Endothelial cell of hepatic sinusoid (primary cell): ENCODE measurements at regions not wholly inside any gene's neighbourhood (a gene's known extent, or its start where the extent isn't known, plus 50 kb on each side); places are given as distances from the start of the nearest gene placed in this dataset.
"Not testable (repeated sequence)": the region's sequence is repeated elsewhere in the genome, so short reads cannot be mapped to it uniquely, and the experiment has no call there.

ENCODE experiments used
- in situ Hi-C: cut with HindIII; loops from 2 replicates; pipeline ENCODE4 v1.10.0; 2017; ENCODE audit warnings: low sequenced_read_pairs

DNA sequence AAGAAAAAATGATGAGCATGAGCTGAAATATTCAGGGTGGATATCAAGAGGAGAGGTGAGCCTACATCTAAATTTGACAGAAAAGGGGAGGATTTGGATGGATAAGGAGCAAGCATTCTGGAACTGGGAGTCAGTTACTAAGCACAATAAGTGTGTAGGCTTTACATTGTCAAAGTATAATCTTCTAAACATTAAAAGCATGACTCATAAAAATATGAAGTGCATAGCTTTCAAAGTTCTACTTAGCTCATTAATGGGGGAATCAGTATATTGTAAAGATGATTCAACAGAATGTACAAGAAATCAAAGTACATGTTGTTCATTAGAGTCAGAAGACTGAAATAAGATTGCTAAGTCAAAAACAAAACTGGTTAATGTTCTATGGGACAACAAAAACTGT, 248.0 kb upstream of the GAS1 start:
- in situ Hi-C loops = no loop called here

DNA sequence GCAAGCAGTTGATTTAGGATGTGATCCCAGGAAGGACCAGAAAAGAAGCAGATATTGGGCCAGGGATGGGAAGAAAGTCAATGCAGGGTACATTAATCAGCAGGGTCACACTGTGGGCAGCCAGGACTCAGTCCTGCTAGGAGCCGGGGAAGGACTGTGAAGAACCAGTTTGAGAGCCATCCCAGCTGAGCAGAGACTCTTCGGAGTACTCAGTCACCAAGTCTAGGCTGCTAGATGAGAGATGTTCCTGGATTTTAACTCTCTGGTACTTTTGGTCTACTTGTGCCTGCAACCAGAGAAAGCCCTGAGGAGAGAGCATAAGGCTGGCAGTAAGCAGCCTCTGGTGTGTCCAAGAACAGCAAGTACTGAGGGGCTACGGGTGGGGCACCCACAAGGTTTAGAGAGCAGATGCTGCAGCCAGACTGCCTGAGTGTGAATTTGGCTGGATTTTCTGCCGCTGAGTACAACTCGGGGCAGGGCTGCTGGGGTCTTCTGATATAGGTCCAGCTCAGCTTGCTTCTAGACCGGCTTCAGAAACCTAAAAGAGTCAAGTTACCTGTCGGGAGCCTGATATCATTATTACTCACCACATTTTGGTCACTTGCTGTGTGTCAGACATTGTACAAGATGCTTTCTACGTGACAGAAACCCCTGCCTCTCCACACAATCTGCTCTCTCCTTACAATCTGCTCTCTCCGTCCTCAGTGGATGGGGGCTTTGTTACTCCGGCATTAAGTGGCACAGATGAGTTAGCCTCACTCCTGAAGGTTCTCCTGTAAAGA, 250.2 kb upstream of the GAS1 start:
- in situ Hi-C loops = no loop called here

DNA sequence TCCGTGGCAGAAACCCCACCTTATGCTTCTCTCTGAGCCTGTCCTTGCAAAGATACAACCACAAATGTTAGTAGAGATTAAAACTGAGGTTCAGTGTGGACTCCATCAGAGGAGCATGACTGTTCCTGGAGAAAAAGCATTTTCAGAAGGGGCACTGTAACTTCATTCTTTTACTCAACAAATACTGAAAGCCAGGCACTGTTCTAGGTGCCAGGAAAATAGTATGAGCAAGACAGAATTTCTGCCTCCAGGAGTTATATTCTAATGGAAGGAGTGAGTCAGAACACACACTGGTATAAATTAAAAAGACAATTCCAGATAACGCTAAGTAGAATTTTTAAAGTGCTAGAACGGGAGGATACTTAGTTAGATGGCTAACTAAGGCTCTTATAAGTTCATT, 251.4 kb upstream of the GAS1 start:
- in situ Hi-C loops = no loop called here

DNA sequence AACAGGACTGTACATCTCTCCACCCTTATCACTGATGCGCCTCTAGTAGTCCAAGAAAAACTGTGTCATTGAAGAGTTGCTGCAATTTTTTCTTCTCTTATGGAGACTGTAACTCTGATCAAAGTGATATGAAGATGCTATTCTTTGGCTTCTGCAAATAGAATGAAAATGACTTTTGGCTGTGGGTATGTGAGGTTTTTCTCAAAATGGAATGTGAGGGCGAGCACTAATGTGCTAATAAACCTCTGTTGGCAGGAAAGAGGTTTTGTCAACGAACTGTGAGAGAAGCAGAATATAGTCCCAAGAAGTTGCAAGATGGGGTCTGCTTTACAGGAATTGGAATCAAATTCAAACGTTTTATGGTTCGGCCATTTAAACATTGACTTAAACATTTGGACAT, 252.0 kb upstream of the GAS1 start:
- in situ Hi-C loops = no loop called here

DNA sequence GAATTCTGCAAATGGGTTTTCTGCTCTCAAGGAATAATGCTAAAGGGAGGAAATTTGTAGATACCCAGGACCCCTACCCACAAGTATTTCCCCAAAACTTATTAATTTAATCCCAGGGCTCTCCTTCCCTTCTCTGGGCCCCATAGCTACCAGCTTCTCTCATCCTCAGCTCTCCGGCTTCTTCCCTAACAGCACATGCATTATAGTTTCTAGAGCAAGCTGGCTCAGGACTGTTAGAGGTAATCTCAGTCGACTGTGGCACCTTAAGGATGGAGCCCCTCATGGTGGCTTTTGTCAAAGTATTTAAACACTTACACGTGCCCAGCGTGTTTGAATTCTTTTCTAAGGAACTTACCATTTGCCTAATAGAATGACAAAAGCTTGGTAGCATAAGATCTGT, 252.5 kb upstream of the GAS1 start:
- in situ Hi-C loops = loop anchor here (5.0 kb wide), 1 partner anchor 53 kb away; no protein-coding TSS in a partner anchor

DNA sequence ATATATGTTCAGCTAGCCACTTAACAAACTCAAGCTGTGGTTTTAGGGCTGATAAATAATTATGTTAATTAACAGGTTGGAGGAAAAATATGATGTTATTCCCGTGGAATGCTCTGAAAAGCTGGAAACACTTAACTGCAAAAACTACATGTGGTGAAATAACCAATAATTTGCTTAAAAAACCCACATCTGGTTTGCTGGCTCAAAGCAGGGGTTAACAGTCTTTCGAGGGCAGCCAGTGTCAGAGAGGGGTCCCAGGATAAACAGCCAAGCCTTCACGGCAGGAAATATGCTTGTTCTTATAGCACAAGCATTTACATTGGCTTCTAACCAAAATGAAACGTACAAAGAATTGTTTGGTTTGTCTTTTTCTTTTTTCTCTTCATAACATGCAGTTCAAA, 254.0 kb upstream of the GAS1 start:
- in situ Hi-C loops = loop anchor here (5.0 kb wide), 1 partner anchor 51 kb away; no protein-coding TSS in a partner anchor

DNA sequence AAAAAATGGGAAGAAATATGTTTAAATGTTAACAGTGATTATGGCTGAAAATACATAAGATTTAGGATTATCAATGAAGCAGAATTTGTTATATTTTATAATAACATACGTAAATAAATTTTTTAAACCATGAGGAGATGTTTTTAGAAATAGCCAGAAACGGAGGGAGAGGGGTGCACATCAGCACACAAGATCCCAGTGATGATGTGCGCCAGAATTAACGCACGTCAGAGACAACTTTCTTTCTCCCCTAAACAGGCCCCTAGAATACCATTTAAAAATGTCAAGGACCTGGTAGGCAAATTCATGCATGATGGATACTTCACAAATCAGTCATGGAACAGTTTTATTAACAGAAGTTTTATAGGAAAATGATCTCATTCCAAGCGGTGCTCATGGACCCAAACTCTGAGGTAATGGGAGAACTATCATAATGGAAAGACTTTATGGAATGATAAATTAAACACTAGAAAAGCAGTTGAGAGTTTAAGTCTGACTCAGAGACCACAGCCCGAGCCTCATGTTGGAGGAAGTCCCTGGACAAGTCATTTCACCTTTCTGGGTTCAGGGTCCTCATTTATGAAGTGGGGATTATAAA, 258.9 kb upstream of the GAS1 start:
- in situ Hi-C loops = no loop called here

DNA sequence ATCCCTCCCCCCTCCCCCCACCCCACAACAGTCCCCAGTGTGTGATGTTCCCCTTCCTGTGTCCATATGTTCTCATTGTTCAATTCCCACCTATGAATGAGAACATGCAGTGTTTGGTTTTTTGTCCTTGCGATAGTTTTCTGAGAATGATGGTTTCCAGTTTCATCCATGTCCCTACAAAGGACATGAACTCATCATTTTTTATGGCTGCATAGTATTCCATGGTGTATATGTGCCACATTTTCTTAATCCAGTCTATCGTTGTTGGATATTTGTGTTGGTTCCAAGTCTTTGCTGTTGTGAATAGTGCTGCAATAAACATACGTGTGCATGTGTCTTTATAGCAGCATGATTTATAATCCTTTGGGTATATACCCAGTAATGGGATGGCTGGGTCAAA, 263.4 kb upstream of the GAS1 start:
- in situ Hi-C loops = not testable (repeated sequence)

DNA sequence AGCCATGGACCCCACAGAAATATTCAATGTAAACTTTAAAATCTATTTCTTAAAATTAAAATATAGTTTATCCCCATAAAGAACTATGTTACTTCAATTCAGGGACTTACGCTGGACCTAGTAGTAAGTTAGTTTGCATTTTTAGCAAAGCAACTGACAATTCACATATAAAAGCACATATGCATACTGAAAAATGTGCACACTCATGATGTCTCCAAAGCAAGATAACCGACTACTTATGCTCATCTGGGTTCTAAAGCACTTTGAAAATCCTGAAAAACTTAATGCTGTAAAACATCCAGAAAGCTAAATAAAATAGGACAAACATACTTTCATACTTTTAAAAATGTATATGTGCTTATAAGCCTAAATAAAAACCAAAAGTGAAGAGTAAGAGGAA, 264.4 kb upstream of the GAS1 start:
- in situ Hi-C loops = no loop called here

DNA sequence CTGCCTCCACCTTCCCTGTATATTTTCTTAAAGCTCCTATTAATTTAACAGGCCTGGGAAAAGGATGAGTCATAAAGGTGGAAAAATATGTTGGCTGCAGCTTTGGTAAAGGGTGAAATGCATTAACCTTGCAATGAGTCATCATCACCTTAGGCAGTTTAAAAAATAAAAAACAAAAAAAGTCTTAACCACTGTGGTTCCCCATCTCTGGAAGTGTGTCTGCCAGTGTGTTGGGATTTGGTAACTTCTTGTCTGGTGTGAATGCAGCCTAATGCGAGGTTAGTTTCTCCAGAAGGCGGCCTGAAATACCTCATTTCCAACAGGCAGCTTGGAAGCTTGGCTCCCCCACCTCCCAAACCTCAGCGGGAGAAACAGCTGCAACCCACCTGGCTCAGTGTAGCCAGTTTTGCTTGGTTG, 265.3 kb upstream of the GAS1 start:
- in situ Hi-C loops = no loop called here

DNA sequence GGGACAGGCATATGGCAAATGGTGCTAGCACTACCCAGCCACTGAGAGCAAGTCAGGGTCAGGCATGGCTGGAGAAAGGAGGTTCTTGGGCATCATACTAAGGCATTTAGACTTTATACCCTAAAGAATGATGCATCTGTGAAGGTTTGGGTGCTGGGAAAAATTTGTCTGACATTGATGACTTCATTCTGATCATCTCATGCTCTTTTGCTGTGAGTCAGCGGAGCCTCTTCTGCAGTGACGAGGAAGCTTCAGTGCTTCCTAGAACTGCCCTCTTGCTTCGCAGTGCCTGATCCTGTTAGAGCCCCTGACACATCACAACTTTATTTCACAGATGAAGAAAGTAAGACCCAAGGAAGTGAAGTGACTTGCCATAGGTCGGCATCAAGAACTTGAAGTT, 266.6 kb upstream of the GAS1 start:
- in situ Hi-C loops = no loop called here

DNA sequence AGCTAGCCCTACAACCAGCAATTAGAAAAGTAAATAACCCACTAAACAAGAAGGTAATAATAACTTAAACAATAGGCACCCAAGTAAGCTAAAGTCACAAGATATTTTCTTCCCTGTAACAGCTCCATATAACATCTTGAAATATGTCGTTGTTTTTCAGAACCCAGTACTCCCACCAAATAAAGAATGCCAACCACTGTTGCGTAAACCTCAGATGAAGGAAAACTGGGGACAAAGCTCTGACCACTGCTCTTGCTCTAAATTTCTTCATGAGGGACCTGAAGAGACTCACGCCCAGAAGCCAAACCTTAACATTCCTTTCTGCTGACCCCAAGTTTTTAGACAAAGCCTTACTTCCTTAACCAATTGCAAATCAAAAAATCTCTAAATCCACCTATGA, 267.7 kb upstream of the GAS1 start:
- in situ Hi-C loops = no loop called here

DNA sequence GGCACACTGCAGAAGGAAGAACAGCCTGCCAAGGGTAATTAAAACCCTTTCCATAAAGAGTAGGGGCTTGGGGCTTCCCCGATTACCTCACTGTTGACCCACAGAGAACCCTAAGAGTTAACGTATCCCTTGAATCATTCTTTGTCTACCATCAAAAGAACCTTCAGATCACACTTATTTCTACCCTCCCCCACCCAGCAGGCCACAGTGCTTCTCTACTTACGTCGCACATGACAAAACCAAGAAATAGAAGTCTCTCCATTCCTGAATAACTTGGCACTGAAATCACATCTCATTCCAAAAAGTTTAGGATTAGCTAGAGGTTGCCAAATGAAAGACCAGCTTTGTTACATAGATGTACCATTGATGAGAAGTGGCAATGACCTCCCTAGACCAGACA, 268.7 kb upstream of the GAS1 start:
- in situ Hi-C loops = no loop called here

DNA sequence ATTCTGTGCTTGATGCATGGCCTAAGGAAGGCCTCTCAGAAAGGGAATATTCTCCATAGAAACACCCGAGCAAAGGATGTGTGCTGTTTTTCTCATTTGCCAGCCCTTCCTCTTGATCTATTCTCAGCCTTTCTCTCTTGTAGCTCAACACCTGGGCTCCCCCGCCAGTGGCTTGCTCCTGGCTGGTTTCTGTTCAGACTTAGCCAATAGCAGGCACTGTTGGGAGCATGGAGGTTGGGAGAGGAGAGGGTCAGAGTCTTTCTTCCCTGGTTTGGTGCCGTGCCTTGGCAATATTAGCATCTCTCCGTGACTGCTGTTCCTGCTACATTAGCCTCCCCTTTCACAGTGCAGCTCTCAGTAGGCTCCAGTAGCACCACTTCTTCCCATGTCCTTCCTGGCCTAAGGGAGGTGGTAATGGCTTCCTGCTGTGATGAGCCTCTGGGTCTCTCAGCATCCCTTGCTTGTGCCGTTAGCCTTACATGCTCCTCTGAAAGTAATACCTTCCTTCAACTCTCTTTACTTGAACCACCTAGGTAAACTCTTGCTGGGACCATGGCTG, 269.7 kb upstream of the GAS1 start:
- in situ Hi-C loops = no loop called here

DNA sequence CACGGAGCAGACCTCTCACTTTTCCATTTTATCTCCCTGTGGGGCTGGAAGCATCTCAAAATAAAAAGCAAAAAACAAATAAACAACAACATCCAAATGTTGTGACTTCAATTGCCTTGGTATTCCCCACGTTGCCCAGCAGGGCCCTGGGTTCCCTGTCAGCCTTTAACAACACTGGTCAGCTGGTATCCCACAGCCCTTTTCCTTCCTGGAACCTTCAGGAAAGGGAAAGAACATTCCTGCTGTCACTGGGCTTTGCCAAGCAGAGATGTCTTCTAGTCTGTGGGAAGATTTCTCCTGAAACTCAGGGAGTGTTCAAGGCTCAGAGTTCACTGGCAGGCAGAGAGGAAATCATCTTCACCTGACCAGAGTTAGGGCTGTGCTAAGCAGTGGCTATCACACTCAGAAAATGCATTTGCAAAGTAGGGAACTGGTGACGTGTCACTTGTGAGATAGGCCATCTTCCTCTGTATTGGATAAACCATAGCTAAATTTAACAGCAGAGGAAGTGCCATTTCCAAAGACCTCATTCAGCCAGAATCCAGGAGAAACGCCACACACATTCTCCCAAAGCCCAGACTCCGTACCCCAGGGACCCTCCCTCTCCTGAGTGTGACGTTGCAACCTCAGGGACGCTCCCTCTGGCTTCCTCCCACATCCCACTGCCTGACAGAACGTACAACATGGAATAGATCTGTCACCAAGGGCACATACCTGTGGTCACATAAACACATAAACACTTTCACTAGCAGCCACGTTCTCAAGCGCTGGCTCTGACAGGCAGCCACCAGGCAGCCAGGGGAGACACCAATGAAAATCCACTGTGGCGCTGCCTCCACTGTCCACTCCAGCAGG, 274.0 kb upstream of the DAPK1 start:
- in situ Hi-C loops = no loop called here

DNA sequence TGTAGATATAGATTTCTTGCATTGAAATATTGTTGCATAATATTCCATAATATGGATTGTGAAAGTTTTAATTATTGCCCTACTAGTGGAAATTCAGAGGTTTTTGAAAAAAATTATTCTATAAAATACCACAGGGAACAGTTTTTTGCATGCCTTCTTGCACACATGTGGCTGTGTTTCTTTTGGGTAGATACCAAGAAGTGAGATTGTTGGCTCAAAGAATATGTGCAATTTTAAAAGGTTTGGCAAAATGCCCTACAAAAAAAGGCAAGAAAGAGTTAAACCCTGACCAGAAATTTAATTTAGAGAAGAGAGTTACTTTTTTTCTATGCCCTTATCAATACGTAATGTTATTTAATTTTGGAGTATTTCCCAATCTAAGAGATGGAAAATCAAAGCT, 270.8 kb upstream of the DAPK1 start:
- in situ Hi-C loops = no loop called here

DNA sequence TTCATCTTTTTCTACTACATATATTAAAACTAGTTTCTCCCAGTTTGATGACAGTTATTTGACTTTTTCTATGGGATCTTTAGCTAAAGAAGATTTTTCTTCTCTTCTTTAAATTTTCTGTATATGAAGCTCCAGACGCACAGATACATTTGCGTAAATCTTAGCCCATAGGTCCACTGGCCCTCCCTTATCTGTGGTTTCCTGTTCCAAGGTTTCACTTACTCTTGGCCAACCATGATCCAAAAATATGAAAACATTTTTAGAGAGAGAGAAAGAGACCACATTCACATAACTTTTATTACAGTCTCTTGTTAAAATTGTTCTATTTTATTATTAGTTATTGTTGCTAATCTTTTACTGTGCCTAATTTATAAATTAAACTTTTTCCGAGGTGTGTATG, 270.2 kb upstream of the DAPK1 start:
- in situ Hi-C loops = no loop called here

DNA sequence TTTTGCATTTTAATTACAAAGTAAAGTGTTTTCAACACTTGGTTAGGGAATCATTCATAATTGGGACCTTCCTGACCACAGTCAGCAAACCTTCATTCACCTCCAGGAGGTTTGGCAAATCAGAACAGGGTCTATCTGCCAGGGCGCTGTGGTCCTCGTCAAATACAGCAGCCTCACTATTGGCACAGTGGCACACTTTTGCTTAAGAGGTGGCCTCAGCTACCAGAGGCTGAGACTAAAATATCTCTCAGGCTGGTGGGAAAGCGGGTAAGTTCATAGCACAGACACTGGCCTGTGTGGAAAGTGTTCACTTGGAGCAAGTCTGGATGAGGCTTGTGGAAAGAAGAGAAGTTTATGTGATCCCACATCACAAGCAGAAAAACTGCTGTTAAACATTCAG, 268.6 kb upstream of the DAPK1 start:
- in situ Hi-C loops = no loop called here

DNA sequence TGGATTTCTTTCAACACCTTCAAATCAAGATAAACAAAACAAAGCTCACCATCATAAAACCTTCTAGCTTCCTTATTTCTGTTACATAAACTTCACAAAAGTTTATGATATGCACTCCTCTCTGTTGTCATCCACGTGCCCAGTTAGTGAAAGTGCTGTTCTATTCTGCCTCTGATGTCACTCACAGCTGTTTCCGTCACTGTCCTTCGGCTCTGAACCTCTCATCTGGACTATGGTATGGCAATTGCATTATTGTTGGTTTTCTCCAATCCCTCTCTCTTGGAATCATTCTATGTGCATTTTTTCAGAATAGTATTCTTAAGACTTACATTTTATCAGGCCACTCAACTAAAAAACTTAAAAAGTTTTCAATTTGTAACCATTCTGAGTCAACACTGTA, 264.2 kb upstream of the DAPK1 start:
- in situ Hi-C loops = no loop called here

DNA sequence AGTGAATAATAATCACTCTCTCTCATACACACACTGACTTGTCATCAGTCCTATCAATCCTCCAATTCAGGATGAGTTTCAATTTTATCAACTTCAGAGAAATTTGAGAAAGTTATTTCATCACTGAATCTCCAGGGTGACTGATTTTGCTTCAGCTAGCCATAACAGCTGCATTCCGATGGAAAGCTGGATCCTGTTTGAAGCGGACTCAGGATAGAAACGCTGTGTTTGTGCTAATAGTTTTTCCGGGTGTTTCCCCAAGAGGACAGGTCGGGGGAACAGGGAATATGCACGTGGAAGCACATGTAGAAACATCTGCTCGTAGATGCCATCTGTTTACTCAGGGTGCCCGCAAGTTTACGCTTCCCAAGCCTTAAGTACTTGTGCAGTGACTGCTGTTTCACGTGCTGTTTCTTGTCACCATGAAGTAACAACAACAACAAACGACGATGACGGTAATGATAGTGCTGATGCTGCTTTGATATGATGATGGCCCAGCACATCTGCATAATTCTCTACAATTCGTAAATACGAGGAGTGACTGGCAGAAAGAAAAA, 263.7 kb upstream of the DAPK1 start:
- in situ Hi-C loops = no loop called here

DNA sequence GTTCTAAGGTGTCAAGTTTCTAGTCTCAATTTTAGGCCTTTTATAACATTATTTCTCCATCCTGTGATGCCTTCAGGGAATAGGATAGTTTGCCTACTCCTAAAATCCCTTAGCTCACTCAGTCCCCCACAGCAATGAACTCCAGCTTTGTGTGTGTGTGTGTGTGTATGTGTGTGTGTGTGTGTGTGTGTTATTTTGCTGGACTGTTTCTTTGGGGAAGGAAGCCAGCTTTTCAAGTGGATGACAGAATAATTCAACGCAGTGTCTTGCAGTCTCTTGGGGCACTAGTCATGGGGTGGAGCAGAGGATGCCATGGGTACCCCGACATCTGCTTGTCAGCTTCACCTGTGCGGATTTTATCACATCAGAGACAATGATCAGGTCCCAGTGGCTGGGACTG, 262.8 kb upstream of the DAPK1 start:
- in situ Hi-C loops = no loop called here
